Fibroblast of skin of back (primary cell): ENCODE measurements at regions not wholly inside any gene's neighbourhood (a gene's known extent, or its start where the extent isn't known, plus 50 kb on each side); places are given as distances from the start of the nearest gene placed in this dataset.

Experiments used
- DNase-seq: peaks from one replicate; pipeline ENCODE4 v3.0.0-alpha.2; 2013

GRCh38 chr1:3954170-3955169 lies 54.4 kb upstream of the C1orf174 start:
- no peak for DNase-seq

- DNase-seq = no peak
Observed at GRCh38 chr1:3955196-3955772, 55.2 kb upstream of the C1orf174 start.

- no peak for DNase-seq
Observed at GRCh38 chr1:3956527-3957170, 56.6 kb upstream of the C1orf174 start.

GRCh38 chr1:3959361-3959760 lies 59.3 kb upstream of the C1orf174 start:
- no peak for DNase-seq

- DNase-seq = no peak
Observed at GRCh38 chr1:3963554-3963953, 63.5 kb upstream of the C1orf174 start.

- no peak for DNase-seq
Observed at GRCh38 chr1:3965693-3966092, 65.6 kb upstream of the C1orf174 start.

- no peak for DNase-seq
Observed at GRCh38 chr1:3968851-3969250, 68.8 kb upstream of the C1orf174 start.

- no peak for DNase-seq
Observed at GRCh38 chr1:3971981-3972380, 71.9 kb upstream of the C1orf174 start.

- DNase-seq = no peak
Observed at GRCh38 chr1:3975903-3976630, 76.0 kb upstream of the C1orf174 start.

GRCh38 chr1:3976821-3977220 lies 76.7 kb upstream of the C1orf174 start:
- DNase-seq = no peak

GRCh38 chr1:3978196-3978989 lies 78.3 kb upstream of the C1orf174 start:
- DNase-seq = no peak

GRCh38 chr1:3978990-3979325 lies 78.9 kb upstream of the C1orf174 start:
- DNase-seq = no peak

- no peak for DNase-seq
Observed at GRCh38 chr1:3981261-3981660, 81.2 kb upstream of the C1orf174 start.

GRCh38 chr1:3981746-3982505 lies 81.9 kb upstream of the C1orf174 start:
- no peak for DNase-seq

GRCh38 chr1:3983181-3983580 lies 83.1 kb upstream of the C1orf174 start:
- DNase-seq = no peak

- no peak for DNase-seq
Observed at GRCh38 chr1:3984586-3984985, 84.5 kb upstream of the C1orf174 start.

- DNase-seq = no peak
Observed at GRCh38 chr1:3986686-3987218, 86.7 kb upstream of the C1orf174 start.

- DNase-seq = no peak
Observed at GRCh38 chr1:3987669-3988235, 87.7 kb upstream of the C1orf174 start.

GRCh38 chr1:3988431-3988830 lies 88.4 kb upstream of the C1orf174 start:
- DNase-seq = no peak

- DNase-seq = no peak
Observed at GRCh38 chr1:3989465-3989864, 89.4 kb upstream of the C1orf174 start.

- DNase-seq = no peak
Observed at GRCh38 chr1:3992103-3992556, 92.1 kb upstream of the C1orf174 start.
